HG02763 (cell line): ENCODE measurements at regions not wholly inside any gene's neighbourhood (a gene's known extent, or its start where the extent isn't known, plus 50 kb on each side); places are given as distances from the start of the nearest gene placed in this dataset.

Source experiments
- ATAC-seq: cut with Tn5 transposase; IDR thresholded peaks from one replicate; pipeline ENCODE4 v1.9.1; 2021; ENCODE audit warnings: mild to moderate bottlenecking, moderate library complexity; ENCODE audit not compliant: unreplicated experiment

DNA sequence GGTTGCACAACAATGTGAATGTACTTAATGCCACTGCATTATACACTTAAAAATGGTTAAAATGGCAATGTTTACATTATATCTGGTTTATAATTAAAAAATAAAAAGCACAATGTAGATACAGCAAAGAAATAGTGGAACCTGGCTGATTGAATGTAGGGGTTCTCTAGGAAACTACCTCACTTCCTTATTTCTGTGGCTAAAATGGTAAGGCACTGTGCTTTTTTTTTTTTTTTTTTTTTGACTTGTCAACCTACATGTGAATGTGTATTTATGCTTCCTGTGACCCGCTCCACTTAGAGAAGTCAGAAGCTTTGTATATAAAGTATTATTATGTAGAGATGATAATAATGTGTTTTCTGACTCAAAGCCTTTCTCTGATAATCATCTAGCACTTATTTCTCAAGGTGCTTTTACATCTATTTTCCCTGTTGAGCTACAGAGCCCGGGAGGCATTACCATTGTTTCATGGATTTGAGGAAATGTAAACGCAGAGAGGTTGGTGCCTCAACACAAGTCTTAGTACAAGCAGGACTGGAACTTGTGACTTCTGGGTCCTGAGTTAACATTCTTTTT lies 55.0 kb downstream of the SOX4 start:
- peak; percentile 48 for ATAC-seq

DNA sequence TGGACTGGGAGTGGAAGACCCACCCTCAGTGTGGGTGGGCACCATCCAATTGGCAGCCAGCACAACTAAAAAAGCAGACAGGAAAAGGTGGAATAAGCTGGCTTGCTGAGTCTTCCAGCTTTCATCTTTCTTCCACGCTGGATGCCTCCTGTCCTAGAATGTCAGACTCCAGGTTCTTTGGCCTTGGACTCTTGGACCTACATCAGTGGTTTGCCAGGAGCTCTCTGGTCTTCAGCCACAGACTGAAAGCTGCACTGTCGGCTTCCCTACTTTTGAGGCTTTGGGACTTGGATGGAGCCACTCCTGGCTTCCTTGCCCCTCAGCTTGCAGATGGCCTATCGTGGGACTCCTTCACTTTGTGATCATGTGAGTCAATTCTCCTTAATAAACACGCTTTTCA lies 59.8 kb downstream of the SOX4 start:
- ATAC-seq = no peak

DNA sequence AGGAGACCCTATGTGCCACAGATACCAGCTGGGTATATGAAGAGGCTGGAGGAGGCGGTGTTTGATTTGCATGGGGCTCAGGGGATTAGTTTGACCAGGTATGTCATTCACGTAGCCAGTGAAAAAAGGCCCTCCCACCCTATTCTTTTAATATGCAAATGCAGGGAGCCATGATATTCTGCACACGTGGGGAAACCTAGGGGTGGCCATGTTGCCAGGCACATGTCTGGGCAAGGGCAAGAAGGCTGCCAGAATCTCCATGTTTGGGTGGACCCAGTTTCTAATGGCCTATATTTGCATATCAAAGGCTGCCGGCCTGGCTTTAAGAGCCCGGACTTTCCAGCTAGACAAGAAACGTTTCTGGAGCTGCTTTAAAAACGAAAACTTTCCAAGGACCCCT lies 60.4 kb downstream of the SOX4 start:
- ATAC-seq = no peak

DNA sequence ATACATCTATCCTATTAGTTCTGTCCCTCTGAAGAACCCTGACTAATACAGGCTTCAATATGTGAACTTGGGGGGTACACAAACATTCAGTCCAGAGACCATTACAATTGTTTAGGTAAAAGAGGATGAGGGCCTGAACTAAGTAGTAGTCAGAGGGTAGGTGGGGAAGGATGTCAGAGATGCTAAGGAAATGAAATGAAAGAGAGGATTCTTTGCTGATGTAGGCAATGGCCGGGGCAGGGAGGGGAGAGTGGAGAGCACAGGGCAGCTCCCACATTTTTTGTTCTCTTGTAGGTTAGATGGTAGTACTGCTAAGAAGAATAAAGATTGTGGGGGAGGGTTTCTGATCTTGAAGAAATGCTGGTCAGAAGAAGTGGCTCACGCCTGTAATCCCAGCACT lies 60.8 kb downstream of the SOX4 start:
- ATAC-seq = no peak

DNA sequence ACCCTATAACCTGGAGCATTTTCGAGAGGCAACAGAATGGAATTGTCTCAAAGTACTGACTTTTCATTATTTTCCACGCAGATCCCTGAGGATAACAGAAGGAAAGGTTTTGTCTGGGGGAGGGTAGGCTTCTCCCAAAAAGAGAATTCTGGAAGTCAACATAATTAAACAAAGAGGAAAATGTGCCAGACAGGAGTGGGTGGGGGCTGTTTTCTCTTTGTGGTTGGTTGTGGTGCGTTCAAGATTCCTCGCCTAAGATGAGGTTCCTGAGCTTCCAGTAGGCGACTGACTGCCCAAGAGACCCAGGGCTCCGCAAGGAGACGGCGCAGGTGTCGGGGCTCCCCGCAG lies 70.4 kb downstream of the SOX4 start:
- no peak for ATAC-seq

DNA sequence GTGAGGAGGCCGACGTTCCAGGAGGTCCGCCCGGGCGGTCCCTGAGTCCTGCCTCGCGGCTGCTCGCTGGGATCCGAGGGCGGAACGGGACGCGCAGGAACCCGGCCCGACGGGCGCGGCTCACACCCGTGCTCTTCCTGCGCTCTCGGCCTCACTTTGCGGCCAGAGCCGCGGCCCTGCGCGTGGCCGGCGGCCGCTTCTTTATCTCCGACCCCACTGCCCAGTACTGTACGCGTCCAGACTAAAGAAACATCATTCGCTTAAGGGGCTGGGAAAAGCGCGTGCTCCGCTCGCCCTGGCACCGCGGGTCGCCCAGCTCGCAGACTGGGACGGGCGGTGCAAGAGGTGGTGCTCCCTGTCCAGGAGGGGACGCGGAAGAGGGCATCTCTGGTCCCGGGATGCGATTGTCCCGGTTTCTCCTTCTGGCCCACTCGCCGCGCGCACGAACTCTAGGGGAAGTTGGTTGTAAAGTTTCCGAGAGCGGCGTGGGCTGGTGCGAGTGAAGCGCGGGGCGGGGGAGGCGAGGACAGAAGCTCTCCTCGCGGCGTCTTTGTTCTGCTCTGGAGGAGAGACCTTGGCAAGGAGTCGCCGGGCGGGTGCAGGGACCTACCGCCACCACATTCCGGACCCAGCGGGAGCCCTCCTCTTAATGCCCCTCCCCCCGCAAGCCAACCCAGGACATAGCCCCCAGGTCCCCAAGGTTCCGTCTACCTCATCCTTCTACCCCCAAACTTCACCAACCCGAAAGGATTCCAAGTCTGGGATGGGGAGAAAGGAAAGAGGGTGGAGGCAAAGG lies 71.0 kb downstream of the SOX4 start:
- ATAC-seq = no peak

DNA sequence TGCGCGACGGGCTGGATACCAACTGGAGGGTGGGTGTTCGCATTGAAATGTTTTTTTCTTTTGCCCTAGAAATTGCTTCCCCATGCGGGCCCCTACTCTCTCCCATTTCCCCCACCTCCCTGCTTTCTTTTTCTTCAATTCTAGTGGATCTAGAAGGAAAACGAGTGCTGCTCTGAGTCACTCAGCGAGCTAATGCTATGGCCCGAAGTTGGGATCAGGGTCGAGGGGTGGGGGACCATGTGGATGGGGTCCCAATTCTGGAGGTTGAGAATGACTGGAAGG lies 71.5 kb downstream of the SOX4 start:
- ATAC-seq = no peak

DNA sequence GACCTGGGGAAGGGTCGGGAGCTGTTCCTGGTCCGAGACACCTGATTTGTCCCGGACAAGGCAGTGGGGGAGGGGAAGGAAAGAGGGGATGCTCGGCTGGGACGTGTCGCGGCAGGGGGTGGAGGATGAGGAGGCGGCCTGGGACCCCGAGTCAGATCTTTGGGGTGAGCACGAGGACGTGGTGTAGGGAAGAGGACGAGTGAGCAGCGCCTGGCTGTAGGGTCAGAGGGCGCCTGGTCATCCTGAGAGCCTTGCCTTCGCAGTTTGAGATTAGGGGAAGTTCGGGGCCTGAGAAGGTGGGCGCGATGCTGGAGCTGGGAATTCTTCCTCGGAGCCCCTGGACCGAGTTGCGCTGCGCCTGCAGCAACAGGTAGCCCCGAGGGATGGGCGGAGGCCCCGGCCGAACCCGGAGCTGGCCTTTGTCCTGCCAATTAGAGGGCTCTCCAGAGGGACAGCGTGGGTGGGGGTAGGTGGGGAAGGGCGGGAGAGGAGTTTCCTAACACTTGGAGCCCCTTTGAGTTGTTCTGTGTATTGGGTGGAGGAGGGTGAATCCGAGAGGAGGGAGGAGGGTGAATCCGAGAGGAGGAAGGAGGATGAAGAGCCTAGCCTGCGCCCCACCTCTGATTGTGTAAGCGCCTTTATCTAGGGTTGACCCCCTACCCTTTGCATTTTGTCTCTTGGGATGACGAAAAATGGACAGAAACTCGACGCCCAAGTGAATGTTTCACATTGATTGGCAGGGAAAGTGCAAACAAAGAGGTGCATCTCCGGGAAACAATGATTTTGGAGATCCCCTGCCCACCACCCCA lies 72.0 kb downstream of the SOX4 start:
- ATAC-seq = no peak

DNA sequence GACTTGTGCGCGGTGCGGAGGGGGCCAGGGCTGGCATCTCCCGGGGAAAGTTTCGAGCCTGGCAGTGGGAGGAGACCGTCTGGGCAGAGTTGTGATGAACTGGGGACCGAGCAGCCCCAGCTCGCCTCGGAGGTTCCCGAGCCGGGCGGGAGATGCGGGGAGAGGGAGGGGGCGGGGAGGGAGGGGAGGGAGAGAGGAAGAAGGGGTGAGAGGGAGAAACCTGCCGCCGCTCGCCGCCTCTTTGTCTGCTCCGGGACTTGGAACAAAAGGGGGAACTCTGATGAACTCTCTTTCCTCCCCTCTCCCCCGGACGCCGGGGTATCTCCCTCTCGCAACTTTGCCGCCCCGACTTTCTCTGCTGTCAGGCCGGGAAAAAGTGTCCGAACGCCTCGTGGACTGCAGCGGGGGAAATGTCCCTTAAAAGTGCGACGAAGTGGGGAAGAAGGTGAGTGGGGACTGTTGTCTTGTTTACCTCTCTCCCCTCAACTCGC lies 72.7 kb downstream of the SOX4 start:
- ATAC-seq = no peak

DNA sequence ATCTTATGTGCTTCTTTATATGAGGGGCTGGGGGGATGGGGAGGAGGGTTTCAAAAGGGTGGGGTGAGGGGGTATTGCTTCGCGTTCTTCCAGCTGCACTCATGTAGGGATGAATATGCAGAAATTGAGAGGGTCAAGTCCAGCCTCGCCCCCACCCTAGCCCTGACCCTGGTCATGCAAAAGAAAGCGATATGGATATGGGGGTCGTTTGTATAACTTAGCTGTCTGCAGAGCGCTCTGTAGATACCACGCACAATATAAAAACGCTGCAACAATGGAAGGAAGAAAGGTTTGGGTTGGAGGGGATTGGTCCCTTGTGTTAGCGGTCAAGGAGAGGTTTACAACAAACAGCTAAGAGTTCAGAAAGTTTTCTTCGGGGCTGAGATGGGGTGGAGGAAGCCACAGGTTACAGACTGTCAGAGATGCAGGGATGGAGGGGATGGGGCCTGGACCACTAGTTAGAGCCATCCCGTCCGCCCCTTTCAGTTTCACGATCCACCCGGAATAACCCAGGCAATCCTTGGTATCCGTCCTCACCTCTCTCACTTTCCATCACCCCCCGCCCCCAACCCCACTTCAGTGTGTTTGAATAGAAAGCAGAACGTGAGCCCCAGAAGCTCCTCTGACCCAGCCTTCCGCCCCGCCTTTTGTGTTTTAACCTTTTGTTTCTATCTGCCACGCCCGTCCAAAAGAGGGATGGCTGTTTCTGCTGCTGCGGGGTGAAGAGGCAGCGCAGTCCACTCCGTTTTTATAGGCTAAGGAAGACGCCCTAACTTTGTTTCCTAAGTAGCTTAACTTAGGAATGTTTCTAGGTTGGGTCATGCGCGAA lies 73.5 kb downstream of the SOX4 start:
- ATAC-seq = no peak

DNA sequence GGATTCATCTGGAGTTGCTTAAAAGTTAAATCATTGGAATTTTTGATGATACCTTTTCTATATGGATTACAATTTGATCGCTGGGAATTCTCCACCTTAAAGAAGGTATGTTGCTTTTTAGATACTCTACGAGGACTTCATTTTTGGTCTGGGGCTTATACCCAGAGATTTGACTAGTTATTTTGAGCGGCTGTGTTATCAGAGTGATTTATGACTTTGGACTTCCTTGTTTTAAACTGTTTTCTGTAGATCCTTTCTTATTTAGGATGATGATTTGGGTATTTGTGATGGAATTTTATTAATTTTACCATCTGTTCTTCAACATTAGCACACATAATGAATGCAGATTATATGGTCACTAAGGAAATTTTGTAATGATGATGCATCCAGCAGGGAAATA lies 75.2 kb downstream of the SOX4 start:
- ATAC-seq = no peak

DNA sequence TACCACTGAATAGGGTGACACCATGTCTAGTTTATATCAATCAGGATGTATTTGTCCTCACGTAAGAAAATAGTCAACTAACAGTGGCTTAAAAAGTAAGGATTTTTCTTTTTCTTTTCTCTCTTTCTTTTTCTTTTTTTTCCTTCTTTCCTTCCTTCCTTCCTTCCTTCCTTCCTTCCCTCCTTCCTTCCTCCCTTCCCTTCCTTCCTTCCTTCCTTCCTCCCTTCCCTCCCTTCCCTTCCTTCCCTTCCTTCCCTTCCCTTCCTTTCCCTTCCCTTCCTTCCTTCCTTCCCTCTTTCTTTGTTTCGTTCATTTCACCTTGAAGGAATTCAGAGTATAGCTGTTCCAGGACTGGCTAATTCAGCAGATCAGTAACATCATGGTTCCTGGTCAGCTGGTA lies 83.2 kb downstream of the SOX4 start:
- ATAC-seq = no peak

DNA sequence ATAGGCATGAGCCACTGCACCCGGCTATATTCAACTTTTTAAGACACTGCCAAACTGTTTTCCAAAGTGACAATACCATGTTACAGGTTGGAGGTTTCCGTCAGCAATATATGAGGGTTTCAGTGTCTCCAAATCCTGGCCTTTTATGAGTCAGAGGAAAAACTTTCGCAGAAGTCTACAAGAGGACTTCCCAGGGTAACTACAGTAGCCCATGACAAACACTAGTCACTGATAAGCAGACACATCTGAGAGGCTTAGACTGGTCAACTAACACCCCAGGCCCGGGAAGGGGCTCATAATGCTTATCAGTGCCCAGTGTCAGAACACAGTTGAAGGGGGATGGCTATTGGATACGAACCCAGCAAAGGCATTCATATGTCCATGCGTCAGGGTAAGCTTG lies 85.4 kb downstream of the SOX4 start:
- ATAC-seq = no peak

DNA sequence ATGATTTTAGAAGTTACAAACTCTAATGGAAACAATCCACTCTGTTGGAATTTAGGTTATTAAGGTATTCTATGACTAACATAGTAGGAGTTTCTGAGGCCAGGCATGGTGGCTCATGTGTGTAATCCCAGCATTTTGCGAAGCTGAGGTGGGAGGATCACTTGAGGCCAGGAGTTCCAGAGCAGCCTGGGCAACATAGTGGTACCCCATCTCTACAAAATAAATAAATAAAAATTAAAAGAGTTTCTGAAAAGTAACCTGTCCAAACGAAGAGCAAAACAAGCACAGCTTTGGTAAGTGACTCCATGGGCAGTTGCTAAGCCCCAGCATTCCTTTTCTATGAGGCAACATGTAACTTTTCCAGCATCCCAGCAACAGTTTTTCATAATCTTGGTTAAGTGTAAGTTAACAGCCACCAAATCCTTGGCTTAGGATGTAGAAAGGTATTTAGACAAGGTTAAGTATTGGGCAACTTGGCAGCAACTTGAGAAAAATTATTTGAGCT lies 86.3 kb downstream of the SOX4 start:
- ATAC-seq = no peak

DNA sequence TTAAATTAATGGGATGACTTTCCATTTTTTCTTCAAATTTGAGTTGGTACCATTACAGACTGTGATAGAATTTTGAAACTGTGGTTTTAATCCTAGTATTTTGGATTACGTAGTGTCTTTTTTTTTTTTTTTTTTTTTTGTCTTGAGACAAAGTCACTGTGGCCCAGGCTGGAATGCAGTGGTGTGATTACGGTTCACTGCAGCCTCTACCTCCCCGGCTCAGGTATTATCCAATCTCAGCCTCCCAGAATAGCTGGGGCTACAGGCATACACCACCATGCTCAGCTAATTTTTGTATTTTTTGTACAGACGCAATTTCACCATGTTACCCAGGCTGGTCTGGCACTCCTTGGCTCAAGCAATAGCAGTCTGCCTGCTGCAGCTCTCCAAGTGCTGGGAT lies 87.1 kb downstream of the SOX4 start:
- no peak for ATAC-seq

DNA sequence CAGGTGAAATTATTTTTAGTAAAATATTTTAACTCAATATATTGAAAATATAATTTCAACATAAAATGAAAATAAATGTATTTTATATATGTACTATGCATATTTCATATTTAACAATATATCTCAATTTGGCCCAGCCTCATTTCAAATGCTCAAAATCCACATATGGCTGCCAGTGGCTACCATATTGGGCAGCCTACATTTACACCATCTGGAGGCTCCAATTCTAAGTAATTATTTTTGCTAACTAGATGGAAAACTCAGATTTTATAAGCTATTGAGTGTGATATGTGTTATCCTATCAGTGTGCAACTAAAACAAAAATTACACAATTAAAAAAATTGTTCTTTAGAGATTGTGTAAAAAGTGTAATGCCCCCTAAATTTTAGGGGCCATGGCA lies 96.9 kb downstream of the SOX4 start:
- no peak for ATAC-seq

DNA sequence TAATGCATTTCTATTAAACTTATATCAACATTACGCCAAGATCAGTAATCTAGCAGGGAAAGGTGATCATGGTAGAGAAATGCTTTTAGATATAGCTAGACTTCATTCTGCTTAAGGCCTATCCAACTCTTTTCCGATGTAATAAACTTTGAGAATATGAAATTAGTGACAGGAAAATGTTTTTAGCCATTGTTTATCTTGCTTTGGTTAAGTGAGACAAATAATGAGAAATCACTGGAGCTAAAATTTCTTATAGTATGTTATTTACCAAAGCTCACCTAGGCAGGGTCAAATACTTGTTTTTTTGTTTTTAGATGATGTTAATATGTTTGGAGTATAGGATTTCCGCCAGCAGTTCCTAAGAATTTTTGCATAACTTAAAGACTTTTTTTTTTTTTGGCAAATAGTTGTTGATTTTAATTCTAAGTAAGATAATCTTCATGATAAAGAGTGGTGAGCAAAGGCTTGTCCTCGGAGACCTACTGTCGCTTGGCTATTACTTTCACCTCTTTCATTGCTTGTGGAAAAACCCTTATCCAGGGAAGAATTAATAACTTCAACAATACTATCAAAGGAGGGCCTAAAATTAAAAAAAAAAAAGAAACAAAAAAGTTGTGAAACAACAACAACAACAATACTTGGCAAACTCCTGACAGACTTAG lies 98.3 kb downstream of the SOX4 start:
- no peak for ATAC-seq

DNA sequence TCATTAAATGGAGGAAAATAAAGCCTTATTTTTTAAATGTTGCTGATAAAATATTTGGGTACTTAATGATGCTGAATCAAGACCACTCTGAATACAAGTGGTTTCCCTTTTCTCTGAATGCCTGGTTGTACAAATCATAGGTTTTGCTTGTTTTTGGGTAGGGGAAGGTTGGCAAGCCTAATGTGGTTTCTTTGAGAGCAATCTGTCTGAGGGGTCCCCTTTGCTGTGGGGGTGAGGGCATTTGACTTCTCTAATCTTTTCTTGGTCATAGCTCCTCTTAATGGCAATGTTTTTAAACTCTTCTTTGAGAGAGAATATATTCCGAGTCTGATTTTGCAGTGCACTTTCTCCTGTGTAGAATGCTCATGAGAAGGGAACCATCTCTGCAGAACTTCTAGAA lies 99.2 kb downstream of the SOX4 start:
- ATAC-seq = no peak

DNA sequence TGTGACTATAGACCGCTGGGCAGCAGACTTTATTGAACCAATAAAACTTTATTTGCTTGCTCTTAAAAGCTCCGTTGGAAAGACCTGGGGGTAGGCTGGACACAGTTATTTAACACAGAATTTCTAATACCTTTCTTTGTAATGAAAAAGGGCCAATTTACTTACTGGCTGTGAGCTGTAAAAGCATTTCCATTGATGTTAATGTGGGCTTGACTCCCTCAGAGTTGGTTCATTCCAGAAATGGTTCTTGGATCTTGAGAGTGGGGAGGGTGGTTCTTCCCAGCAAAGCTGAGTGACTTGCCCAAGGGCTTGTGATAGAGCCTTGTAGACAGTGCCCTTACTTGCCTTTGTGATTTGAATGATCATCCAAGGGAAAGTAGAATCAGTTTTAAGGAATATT lies 100.6 kb downstream of the SOX4 start:
- no peak for ATAC-seq

DNA sequence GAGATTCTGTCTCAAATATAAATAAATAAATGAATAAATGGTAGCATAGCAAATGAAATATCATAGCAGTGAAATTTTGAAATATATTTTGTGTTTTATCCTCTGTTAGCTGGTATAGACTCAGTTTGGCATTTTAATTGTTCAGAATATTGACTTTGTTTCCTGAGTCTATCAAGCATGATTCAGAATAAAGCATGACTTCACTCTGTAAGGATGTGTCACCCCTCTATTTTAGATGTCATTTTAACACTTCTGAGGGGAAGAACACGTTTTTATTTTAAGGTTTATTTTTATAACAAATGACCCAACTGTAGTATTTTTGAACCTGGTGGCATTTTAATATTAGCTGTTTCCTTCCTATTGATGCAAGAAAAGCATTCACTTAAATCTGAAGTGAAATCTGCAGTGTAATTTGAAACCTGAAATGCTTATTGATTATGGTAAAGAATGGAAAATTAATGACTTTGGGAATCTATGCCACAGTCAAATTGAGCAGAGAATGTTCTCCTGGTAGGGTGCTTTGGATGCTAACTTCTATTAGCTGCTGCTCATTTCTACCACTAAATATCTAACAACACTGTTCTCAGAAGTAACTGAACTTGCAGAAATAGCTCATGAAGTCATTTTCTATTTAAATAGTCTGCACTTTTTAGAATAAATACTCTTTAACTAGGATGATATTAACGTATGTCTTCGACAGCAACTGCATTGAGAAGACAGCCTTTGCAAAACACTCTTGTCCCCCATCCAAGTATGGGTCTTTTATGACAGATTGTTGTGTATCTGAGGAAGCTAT lies 114.2 kb downstream of the SOX4 start:
- ATAC-seq = no peak
